Femur (tissue), 1 donor: ENCODE measurements at regions not wholly inside any gene's neighbourhood (a gene's known extent, or its start where the extent isn't known, plus 50 kb on each side); places are given as distances from the start of the nearest gene placed in this dataset.
"Not testable (repeated sequence)": the region's sequence is repeated elsewhere in the genome, so short reads cannot be mapped to it uniquely, and the experiment has no call there.

Source experiments
- DNase-seq: peaks from one replicate; pipeline ENCODE4 v3.0.0-alpha.2; 2017

GRCh38 chr3:163605915-163606314 is 1472.4 kb downstream of the SI start:
- no peak for DNase-seq

- DNase-seq = no peak
These were observed 1476.9 kb downstream of the SI start for GRCh38 chr3:163601426-163601825.

DNA sequence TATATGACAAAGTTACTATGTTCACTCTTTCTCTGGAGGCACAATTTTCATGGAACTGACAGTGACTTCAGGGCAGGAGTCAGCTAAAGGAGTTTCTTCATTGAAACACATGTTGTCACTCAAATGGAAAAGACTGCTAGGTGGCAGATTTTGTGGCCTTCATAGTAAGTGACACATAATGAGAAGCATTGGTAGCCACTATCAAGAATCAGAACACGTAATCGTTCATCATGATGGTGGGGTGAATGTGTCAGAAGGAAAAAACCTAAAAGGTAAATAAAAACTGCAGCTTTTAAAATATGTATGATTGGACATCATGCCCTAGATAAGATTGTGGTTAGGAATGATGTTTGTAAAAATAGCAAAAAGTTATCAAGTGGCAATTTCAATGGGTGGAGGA is 1491.0 kb downstream of the SI start:
- DNase-seq = no peak

GRCh38 chr3:163582967-163583366 is 1495.3 kb downstream of the SI start:
- DNase-seq = no peak

GRCh38 chr3:163577271-163577670 is 1501.0 kb downstream of the SI start:
- no peak for DNase-seq

- no peak for DNase-seq
These were observed 1502.0 kb downstream of the SI start for GRCh38 chr3:163576314-163576713.

- no peak for DNase-seq
These were observed 1505.0 kb downstream of the SI start for GRCh38 chr3:163573324-163573723.

DNA sequence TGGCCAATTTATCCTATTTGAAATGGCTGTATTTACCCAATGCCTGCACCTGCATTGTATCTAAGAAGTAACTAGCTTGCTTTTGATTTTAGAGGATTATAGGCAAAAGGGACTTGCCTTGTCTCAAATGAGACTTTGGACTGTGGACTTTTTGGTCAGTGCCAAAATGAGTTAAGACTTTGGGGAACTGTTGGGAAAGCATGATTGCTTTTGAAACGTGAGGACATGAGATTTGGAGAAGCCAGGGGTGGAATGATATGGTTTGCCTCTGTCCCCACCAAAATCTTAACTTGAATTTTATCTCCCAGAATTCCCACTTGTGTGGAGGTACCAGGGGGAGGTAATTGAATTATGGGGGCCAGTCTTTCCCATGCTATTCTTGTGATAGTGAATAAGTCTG is 1505.4 kb downstream of the SI start:
- no peak for DNase-seq

GRCh38 chr3:163563485-163563884 is 1514.8 kb downstream of the SI start:
- no peak for DNase-seq

GRCh38 chr3:163562625-163563024 is 1515.7 kb downstream of the SI start:
- DNase-seq = no peak

GRCh38 chr3:163561151-163561550 is 1517.1 kb downstream of the SI start:
- DNase-seq = no peak

- no peak for DNase-seq
These were observed 1517.8 kb downstream of the SI start for GRCh38 chr3:163560459-163560858.

- DNase-seq = no peak
These were observed 1521.3 kb downstream of the SI start for GRCh38 chr3:163556813-163557523.

DNA sequence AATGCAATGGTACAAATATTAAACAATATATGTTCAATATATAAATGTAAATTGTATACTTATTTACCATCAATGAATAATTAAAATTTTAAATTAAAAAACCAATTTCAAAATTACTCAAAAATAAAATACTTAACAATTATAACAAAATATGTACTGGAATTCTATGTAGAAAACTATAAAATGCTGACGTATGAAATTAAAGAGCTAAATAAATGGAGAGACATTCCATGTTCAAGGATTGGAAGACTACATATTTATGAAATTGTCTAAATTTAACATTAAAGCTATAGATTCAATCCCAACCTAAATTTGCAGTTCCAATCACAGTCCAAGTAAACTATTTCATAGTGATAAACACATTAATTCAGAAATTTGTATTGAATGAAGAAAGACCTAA is 1522.4 kb downstream of the SI start:
- DNase-seq = no peak

DNA sequence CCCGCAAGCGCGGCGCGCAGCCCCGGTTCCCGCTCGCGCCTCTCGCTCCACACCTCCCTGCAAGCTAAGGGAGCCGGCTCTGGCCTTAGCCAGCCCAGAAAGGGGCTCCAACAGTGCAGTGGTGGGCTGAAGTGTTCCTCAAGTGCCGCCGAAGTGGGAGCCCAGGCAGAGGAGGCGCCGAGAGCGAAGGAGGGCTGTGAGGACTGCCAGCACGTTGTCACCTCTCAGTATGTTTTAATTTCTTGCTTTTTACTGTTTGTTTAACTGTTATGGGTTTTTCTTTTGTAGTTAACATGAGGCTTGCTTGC is 1525.7 kb downstream of the SI start:
- no peak for DNase-seq

GRCh38 chr3:163551915-163552658 is 1526.2 kb downstream of the SI start:
- not testable (repeated sequence) for DNase-seq

DNA sequence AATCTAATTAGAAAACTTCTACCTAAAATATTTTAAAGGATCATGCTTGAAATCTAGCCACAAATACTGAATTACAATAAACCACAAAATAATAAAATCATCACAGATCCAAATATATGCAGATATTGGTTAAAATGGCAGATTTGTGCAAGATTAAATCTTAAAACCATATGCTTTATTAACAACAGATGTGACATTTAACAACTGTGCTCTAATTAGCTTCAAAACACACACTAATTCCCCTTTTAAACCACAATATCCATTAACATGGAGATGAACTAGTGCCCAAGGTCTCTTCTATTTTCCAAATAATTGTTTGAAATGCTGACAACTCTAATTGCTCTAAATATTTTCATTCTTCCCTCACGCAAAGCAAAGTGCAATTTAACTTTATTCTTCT is 1530.3 kb downstream of the SI start:
- no peak for DNase-seq

- no peak for DNase-seq
These were observed 1531.1 kb downstream of the SI start for GRCh38 chr3:163547014-163547685.

GRCh38 chr3:163543662-163544061 is 1534.6 kb downstream of the SI start:
- no peak for DNase-seq

- DNase-seq = no peak
These were observed 1536.7 kb downstream of the SI start for GRCh38 chr3:163541629-163542028.

DNA sequence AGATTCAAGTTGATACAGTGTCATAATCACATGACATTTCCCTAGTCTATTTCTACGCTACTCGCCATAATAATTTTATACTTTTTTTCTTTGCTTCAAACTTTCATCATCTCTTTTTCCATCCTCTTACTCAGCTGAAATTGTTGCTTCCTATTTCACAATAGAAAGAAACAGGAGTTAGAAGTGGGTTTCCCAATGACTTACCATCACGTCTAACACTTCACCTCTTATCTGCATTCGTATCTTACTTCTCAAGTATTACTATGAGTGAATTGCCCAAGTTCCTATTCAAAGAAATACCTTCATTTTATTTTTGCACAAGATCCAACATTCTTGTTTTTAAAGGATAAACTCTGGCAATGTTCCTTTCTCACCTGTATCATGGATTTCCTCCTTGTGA is 1539.9 kb downstream of the SI start:
- DNase-seq = no peak

DNA sequence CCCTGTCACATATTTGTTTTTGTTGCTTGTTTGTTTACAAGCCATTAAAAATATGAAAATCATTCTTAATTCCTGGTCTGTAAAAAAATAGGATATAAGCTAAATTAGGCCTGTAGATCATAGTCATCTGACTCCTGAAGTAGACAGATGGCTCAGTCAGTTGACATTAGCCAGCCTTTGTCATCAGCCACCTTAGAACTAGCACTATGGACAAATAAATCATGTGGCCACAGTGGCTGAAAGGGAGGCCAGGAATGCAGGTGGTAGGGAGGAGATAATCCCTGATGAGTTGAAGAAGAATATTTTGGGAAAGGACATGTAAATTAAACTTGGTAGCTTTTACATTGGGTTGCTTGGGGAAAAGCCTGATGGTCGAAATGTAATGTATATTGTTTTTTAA is 1544.9 kb downstream of the SI start:
- DNase-seq = no peak

- DNase-seq = no peak
These were observed 1554.9 kb downstream of the SI start for GRCh38 chr3:163523375-163523774.

GRCh38 chr3:163521261-163521660 is 1557.0 kb downstream of the SI start:
- DNase-seq = no peak
